ENCODE measurements at regions not wholly inside any gene's neighbourhood (a gene's known extent, or its start where the extent isn't known, plus 50 kb on each side); places are given as distances from the start of the nearest gene placed in this dataset.
"Not testable (repeated sequence)": the region's sequence is repeated elsewhere in the genome, so short reads cannot be mapped to it uniquely, and the experiment has no call there.

- no peak for DNase-seq
Observed at GRCh38 chr7:106518967-106519366, 142.0 kb downstream of the CCDC71L start.

- DNase-seq: no peak
Observed at GRCh38 chr7:106518239-106518638, 142.7 kb downstream of the CCDC71L start.

GRCh38 chr7:106517508-106517907 lies 143.4 kb downstream of the CCDC71L start:
- DNase-seq: no peak

GRCh38 chr7:106515321-106515720 lies 145.6 kb downstream of the CCDC71L start:
- DNase-seq: no peak

GRCh38 chr7:106514881-106515280 lies 146.1 kb downstream of the CCDC71L start:
- no peak for DNase-seq

- no peak for DNase-seq
Observed at GRCh38 chr7:106512217-106512616, 148.7 kb downstream of the CCDC71L start.

- peak; percentile 7 for DNase-seq
Observed at GRCh38 chr7:106504645-106505044, 156.3 kb downstream of the CCDC71L start.

- no peak for DNase-seq
Observed at GRCh38 chr7:106504207-106504606, 156.8 kb downstream of the CCDC71L start.

- no peak for DNase-seq
Observed at GRCh38 chr7:106503626-106504025, 157.3 kb downstream of the CCDC71L start.

- DNase-seq: peak; percentile 43
Observed at GRCh38 chr7:106501605-106502580, 159.1 kb downstream of the CCDC71L start.

- no peak for DNase-seq
Observed at GRCh38 chr7:106499897-106500296, 161.1 kb downstream of the CCDC71L start.

GRCh38 chr7:106498005-106498404 lies 163.0 kb downstream of the CCDC71L start:
- not testable (repeated sequence) for DNase-seq

GRCh38 chr7:106493041-106493731 lies 167.8 kb downstream of the CCDC71L start:
- DNase-seq: no peak

GRCh38 chr7:106488465-106488864 lies 172.5 kb downstream of the CCDC71L start:
- no peak for DNase-seq

- DNase-seq: no peak
Observed at GRCh38 chr7:106487892-106488291, 173.1 kb downstream of the CCDC71L start.

GRCh38 chr7:106486331-106486730 lies 174.6 kb downstream of the CCDC71L start:
- no peak for DNase-seq

- no peak for DNase-seq
Observed at GRCh38 chr7:106485919-106486318, 175.0 kb downstream of the CCDC71L start.

- DNase-seq: no peak
Observed at GRCh38 chr7:106485031-106485551, 175.9 kb downstream of the CCDC71L start.

GRCh38 chr7:106484562-106484961 lies 176.4 kb downstream of the CCDC71L start:
- DNase-seq: no peak

- DNase-seq: peak; percentile 51
Observed at GRCh38 chr7:106482091-106482490, 178.9 kb downstream of the CCDC71L start.

- DNase-seq: peak; percentile 60
Observed at GRCh38 chr7:106480616-106481031, 180.3 kb downstream of the CCDC71L start.

GRCh38 chr7:106480161-106480579 lies 180.8 kb downstream of the CCDC71L start:
- DNase-seq: no peak

- no peak for DNase-seq
Observed at GRCh38 chr7:106476751-106477150, 184.2 kb downstream of the CCDC71L start.

GRCh38 chr7:106472741-106473140 lies 188.0 kb upstream of the NAMPT start:
- no peak for DNase-seq
